ENCODE measurements at regions not wholly inside any gene's neighbourhood (a gene's known extent, or its start where the extent isn't known, plus 50 kb on each side); places are given as distances from the start of the nearest gene placed in this dataset.

GRCh38 chr2:13104723-13105122 is 388.0 kb downstream of the TRIB2 start:
- H3K4me3 Mint-ChIP-seq, result no peak overlapping the region
- H3K4me1 Mint-ChIP-seq (ENCODE audit: low read depth), result no peaks in the 10 kb centered on the region
- H3K27ac Mint-ChIP-seq, result no peak overlapping the region
- no peaks in the 10 kb centered on the region for H3K36me3 Mint-ChIP-seq (ENCODE audit: low read depth)
- peaks cover 14% of the 10 kb centered on the region for H3K27me3 Mint-ChIP-seq
- peaks cover 5% of the 10 kb centered on the region for H3K9me3 Mint-ChIP-seq

- Mint-ChIP-seq H3K4me3 (no peak overlapping the region), H3K9me3 (no peaks in the 10 kb centered on the region), H3K36me3 (ENCODE audit: low read depth) (no peaks in the 10 kb centered on the region), H3K27me3 (peaks cover 8% of the 10 kb centered on the region), H3K4me1 (ENCODE audit: low read depth) (no peaks in the 10 kb centered on the region), H3K27ac (no peak overlapping the region)
These were observed 389.6 kb downstream of the TRIB2 start for GRCh38 chr2:13106302-13106701.

DNA sequence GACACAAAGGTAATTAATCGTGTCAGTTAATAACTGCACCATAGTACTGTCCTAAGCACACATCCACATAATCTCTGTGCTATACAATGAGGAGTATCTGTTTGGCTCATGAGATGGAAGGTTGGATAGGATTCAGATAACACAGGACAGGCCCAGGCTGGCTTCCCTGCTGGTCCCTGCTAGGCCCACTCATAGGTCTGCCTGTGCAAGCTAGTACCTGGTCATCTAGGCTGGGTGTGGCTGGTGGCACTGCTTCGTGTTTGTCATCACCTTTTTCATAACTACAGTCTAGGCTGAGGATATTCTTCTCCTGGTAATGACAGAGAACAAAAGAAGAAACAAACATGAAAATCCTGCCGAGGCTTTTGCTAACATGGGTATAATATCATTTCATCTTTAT is 392.8 kb downstream of the TRIB2 start:
- no peaks in the 10 kb centered on the region for H3K4me1 Mint-ChIP-seq (ENCODE audit: low read depth)
- H3K27me3 Mint-ChIP-seq, result peaks cover 16% of the 10 kb centered on the region
- H3K36me3 Mint-ChIP-seq (ENCODE audit: low read depth), result no peaks in the 10 kb centered on the region
- no peak overlapping the region for H3K4me3 Mint-ChIP-seq
- no peak overlapping the region for H3K27ac Mint-ChIP-seq
- no peaks in the 10 kb centered on the region for H3K9me3 Mint-ChIP-seq

- Mint-ChIP-seq H3K27ac (no peak overlapping the region), H3K9me3 (no peaks in the 10 kb centered on the region), H3K4me3 (no peak overlapping the region), H3K27me3 (peaks cover 20% of the 10 kb centered on the region), H3K36me3 (ENCODE audit: low read depth) (no peaks in the 10 kb centered on the region), H3K4me1 (ENCODE audit: low read depth) (no peaks in the 10 kb centered on the region)
These were observed 394.1 kb downstream of the TRIB2 start for GRCh38 chr2:13110825-13111224.

GRCh38 chr2:13113002-13113401 is 396.3 kb downstream of the TRIB2 start:
- H3K27me3 Mint-ChIP-seq, result peaks cover 14% of the 10 kb centered on the region
- H3K4me1 Mint-ChIP-seq (ENCODE audit: low read depth), result no peaks in the 10 kb centered on the region
- H3K36me3 Mint-ChIP-seq (ENCODE audit: low read depth), result no peaks in the 10 kb centered on the region
- no peak overlapping the region for H3K4me3 Mint-ChIP-seq
- H3K27ac Mint-ChIP-seq, result no peak overlapping the region
- no peaks in the 10 kb centered on the region for H3K9me3 Mint-ChIP-seq

- no peak overlapping the region for H3K4me3 Mint-ChIP-seq
- no peak overlapping the region for H3K27ac Mint-ChIP-seq
- peaks cover 14% of the 10 kb centered on the region for H3K27me3 Mint-ChIP-seq
- no peaks in the 10 kb centered on the region for H3K9me3 Mint-ChIP-seq
- H3K36me3 Mint-ChIP-seq (ENCODE audit: low read depth), result no peaks in the 10 kb centered on the region
- H3K4me1 Mint-ChIP-seq (ENCODE audit: low read depth), result no peaks in the 10 kb centered on the region
These were observed 397.7 kb downstream of the TRIB2 start for GRCh38 chr2:13114391-13114790.

DNA sequence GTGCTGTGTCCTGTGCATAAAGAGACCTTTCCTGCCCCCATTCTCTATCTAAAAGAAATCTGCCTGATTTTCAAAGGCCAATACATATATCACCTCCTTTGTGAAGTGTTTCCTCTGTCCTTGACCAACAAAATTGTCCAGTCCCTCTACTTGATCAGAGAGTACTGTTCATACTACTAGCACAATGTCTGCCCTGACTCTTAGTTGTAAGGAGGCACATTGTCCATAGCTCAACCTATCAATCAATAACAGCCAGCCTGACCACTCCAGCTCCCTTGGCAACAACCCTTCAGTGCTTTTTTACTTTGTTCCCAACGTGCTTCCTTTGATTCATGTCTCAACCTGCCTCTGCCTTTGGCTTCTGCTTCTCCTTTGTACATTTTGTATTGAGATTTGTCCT is 398.9 kb downstream of the TRIB2 start:
- H3K36me3 Mint-ChIP-seq (ENCODE audit: low read depth), result no peaks in the 10 kb centered on the region
- no peak overlapping the region for H3K27ac Mint-ChIP-seq
- H3K4me3 Mint-ChIP-seq, result no peak overlapping the region
- H3K9me3 Mint-ChIP-seq, result no peaks in the 10 kb centered on the region
- peaks cover 14% of the 10 kb centered on the region for H3K27me3 Mint-ChIP-seq
- H3K4me1 Mint-ChIP-seq (ENCODE audit: low read depth), result no peaks in the 10 kb centered on the region

- Mint-ChIP-seq H3K9me3 (no peaks in the 10 kb centered on the region), H3K27ac (no peak overlapping the region), H3K4me3 (no peak overlapping the region), H3K36me3 (ENCODE audit: low read depth) (no peaks in the 10 kb centered on the region), H3K4me1 (ENCODE audit: low read depth) (no peaks in the 10 kb centered on the region), H3K27me3 (no peaks in the 10 kb centered on the region)
These were observed 404.4 kb downstream of the TRIB2 start for GRCh38 chr2:13121096-13121495.

- Mint-ChIP-seq H3K4me1 (ENCODE audit: low read depth) (no peaks in the 10 kb centered on the region), H3K9me3 (peaks cover 4% of the 10 kb centered on the region), H3K4me3 (no peak overlapping the region), H3K27ac (no peak overlapping the region), H3K27me3 (peaks cover 11% of the 10 kb centered on the region), H3K36me3 (ENCODE audit: low read depth) (no peaks in the 10 kb centered on the region)
These were observed 411.4 kb downstream of the TRIB2 start for GRCh38 chr2:13128139-13128538.

GRCh38 chr2:13135369-13135768 is 418.6 kb downstream of the TRIB2 start:
- H3K27ac Mint-ChIP-seq, result no peak overlapping the region
- H3K27me3 Mint-ChIP-seq, result no peaks in the 10 kb centered on the region
- no peaks in the 10 kb centered on the region for H3K4me1 Mint-ChIP-seq (ENCODE audit: low read depth)
- no peaks in the 10 kb centered on the region for H3K36me3 Mint-ChIP-seq (ENCODE audit: low read depth)
- H3K4me3 Mint-ChIP-seq, result no peak overlapping the region
- no peaks in the 10 kb centered on the region for H3K9me3 Mint-ChIP-seq

GRCh38 chr2:13135856-13136255 is 419.1 kb downstream of the TRIB2 start:
- no peak overlapping the region for H3K27ac Mint-ChIP-seq
- no peaks in the 10 kb centered on the region for H3K4me1 Mint-ChIP-seq (ENCODE audit: low read depth)
- no peaks in the 10 kb centered on the region for H3K27me3 Mint-ChIP-seq
- H3K4me3 Mint-ChIP-seq, result no peak overlapping the region
- H3K9me3 Mint-ChIP-seq, result no peaks in the 10 kb centered on the region
- no peaks in the 10 kb centered on the region for H3K36me3 Mint-ChIP-seq (ENCODE audit: low read depth)

GRCh38 chr2:13137679-13138078 is 420.9 kb downstream of the TRIB2 start:
- no peaks in the 10 kb centered on the region for H3K36me3 Mint-ChIP-seq (ENCODE audit: low read depth)
- H3K4me1 Mint-ChIP-seq (ENCODE audit: low read depth), result no peaks in the 10 kb centered on the region
- no peak overlapping the region for H3K27ac Mint-ChIP-seq
- peaks cover 4% of the 10 kb centered on the region for H3K9me3 Mint-ChIP-seq
- H3K27me3 Mint-ChIP-seq, result peaks cover 6% of the 10 kb centered on the region
- H3K4me3 Mint-ChIP-seq, result no peak overlapping the region

- peaks cover 11% of the 10 kb centered on the region for H3K27me3 Mint-ChIP-seq
- H3K9me3 Mint-ChIP-seq, result peaks cover 4% of the 10 kb centered on the region
- H3K4me3 Mint-ChIP-seq, result no peak overlapping the region
- H3K4me1 Mint-ChIP-seq (ENCODE audit: low read depth), result no peaks in the 10 kb centered on the region
- no peak overlapping the region for H3K27ac Mint-ChIP-seq
- H3K36me3 Mint-ChIP-seq (ENCODE audit: low read depth), result no peaks in the 10 kb centered on the region
These were observed 424.6 kb downstream of the TRIB2 start for GRCh38 chr2:13141315-13141714.

DNA sequence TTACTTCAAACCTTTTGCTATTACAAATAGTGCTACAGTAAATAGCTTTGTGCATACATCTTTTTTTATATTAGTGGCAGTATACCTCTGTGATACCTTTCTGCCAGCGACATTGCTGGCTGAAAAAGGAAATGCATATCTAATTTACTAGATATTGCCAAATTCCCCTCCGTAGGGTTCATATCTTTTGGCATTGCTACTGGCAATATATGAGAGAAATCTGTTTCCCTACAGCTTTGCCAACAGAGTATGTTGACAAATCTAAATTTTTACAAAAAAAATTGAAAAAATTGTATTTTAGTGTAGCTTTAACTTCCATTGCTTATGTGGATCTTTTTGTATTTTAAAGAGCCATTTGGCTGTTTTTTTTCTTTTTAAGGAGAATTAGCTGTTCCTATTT is 426.7 kb downstream of the TRIB2 start:
- Mint-ChIP-seq H3K9me3 (peaks cover 4% of the 10 kb centered on the region), H3K36me3 (ENCODE audit: low read depth) (no peaks in the 10 kb centered on the region), H3K4me1 (ENCODE audit: low read depth) (no peaks in the 10 kb centered on the region), H3K4me3 (no peak overlapping the region), H3K27ac (no peak overlapping the region), H3K27me3 (peaks cover 11% of the 10 kb centered on the region)

DNA sequence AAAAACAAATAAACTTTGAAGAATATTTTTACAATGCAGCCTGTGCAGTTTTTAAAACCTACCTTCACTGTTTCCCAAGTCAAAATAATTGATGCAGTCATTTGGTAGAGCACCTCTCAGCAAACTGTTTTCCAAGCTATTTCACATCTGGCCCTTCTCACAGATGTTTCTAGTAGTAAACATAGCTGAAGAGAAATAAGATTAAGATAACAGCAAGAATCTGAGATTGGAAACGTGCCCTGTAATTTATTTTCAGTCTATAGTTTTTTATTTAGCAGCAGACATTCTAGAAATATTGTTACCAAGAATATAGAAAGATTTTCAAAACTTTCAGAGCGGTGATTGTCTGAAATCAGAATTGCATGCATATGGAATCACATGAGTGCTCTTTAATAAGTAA is 440.2 kb downstream of the TRIB2 start:
- Mint-ChIP-seq H3K4me3 (no peak overlapping the region), H3K9me3 (peaks cover under 1% of the 10 kb centered on the region), H3K4me1 (ENCODE audit: low read depth) (no peaks in the 10 kb centered on the region), H3K27ac (no peak overlapping the region), H3K36me3 (ENCODE audit: low read depth) (no peaks in the 10 kb centered on the region), H3K27me3 (peaks cover 21% of the 10 kb centered on the region)

- Mint-ChIP-seq H3K36me3 (ENCODE audit: low read depth) (no peaks in the 10 kb centered on the region), H3K4me3 (no peak overlapping the region), H3K27ac (no peak overlapping the region), H3K4me1 (ENCODE audit: low read depth) (no peaks in the 10 kb centered on the region), H3K9me3 (peaks cover 3% of the 10 kb centered on the region), H3K27me3 (peaks cover 21% of the 10 kb centered on the region)
These were observed 441.7 kb downstream of the TRIB2 start for GRCh38 chr2:13158466-13158865.

DNA sequence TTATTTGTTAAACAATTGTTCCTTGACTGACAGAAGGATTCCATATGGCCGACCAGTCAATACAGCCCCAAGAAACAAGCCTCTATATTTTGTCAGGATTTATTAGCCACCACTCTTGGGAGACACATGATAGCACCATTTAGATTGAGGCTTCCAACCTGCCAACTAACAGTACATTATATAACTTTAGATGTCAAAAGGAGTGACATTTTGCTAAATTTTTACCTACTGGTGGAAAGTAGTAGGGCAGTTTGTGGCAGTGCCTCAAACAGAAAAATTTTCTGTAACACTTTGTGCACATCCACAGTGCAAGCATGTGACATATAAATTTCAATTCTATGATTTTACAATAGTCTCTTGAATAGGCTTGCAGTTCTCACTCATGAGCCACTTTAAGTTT is 464.0 kb downstream of the TRIB2 start:
- no peaks in the 10 kb centered on the region for H3K4me1 Mint-ChIP-seq (ENCODE audit: low read depth)
- no peak overlapping the region for H3K4me3 Mint-ChIP-seq
- H3K27ac Mint-ChIP-seq, result no peak overlapping the region
- no peaks in the 10 kb centered on the region for H3K36me3 Mint-ChIP-seq (ENCODE audit: low read depth)
- H3K27me3 Mint-ChIP-seq, result no peaks in the 10 kb centered on the region
- peaks cover under 1% of the 10 kb centered on the region for H3K9me3 Mint-ChIP-seq

Data from stimulated activated naive CD8-positive, alpha-beta T cell treated with anti-CD3 and anti-CD28 coated beads, Interleukin-15, Interleukin-2, amounts not matched to agents 100 ng/mL and 50 ng/mL, for 24 hours (primary cell).